SK-N-SH treated with all-trans-retinoic acid at 6 μM for 48 hours (cell line): ENCODE measurements at regions not wholly inside any gene's neighbourhood (a gene's known extent, or its start where the extent isn't known, plus 50 kb on each side); places are given as distances from the start of the nearest gene placed in this dataset.
"Not testable (repeated sequence)": the region's sequence is repeated elsewhere in the genome, so short reads cannot be mapped to it uniquely, and the experiment has no call there.

ENCODE experiments used
- ATAC-seq: fragments of 200-7000 bp; cut with Tn5 transposase; 3 replicates; pipeline ENCODE4 v1.9.1; 2020; ENCODE audit warnings: mild to moderate bottlenecking, moderate library complexity
- ARNTL ChIP-seq: fragments of 450-650 bp; formaldehyde crosslinking; IDR thresholded peaks from 2 replicates; pipeline ENCODE4 v1.5.0; 2020; ENCODE audit warnings: low read depth, mild to moderate bottlenecking, moderate library complexity, borderline replicate concordance
- BACH2 ChIP-seq: fragments of 250-450 bp; sonication (Bioruptor Pico); IDR thresholded peaks from 2 replicates; pipeline ENCODE4 v1.9.0; 2021; ENCODE audit warnings: mild to moderate bottlenecking, borderline replicate concordance
- CREB5 ChIP-seq: fragments of 250-450 bp; sonication (Bioruptor Pico); IDR thresholded peaks from 2 replicates; pipeline ENCODE4 v1.5.1; 2020; ENCODE audit warnings: low read depth, mild to moderate bottlenecking, moderate library complexity
- CSDC2 ChIP-seq: fragments of 250-450 bp; sonication (Bioruptor Pico); IDR thresholded peaks from 2 replicates; pipeline ENCODE4 v1.5.0; 2020; ENCODE audit warnings: mild to moderate bottlenecking, moderate library complexity
- ISL1 ChIP-seq: fragments of 250-450 bp; sonication (Bioruptor Pico); IDR thresholded peaks from 2 replicates; pipeline ENCODE4 v2.1.2; 2022; ENCODE audit warnings: mild to moderate bottlenecking, moderate library complexity
- OSR1 ChIP-seq: fragments of 250-450 bp; sonication (Bioruptor Pico); IDR thresholded peaks from 2 replicates; pipeline ENCODE4 v1.8.0; 2022; ENCODE audit warnings: moderate library complexity, mild to moderate bottlenecking, inconsistent platforms
- PATZ1 ChIP-seq: fragments of 250-450 bp; sonication (Bioruptor Pico); IDR thresholded peaks from 2 replicates; pipeline ENCODE4 v1.8.0; 2020; ENCODE audit warnings: mild to moderate bottlenecking, moderate library complexity, borderline replicate concordance
- POU6F1 ChIP-seq: fragments of 250-450 bp; sonication (Bioruptor Pico); IDR thresholded peaks from 2 replicates; pipeline ENCODE4 v1.8.0; 2021; ENCODE audit warnings: low read depth, mild to moderate bottlenecking, moderate library complexity, borderline replicate concordance
- PPARA ChIP-seq: fragments of 250-450 bp; sonication (Bioruptor Pico); IDR thresholded peaks from 2 replicates; pipeline ENCODE4 v1.5.0; 2020; ENCODE audit warnings: mild to moderate bottlenecking, borderline replicate concordance
- SNAI2 ChIP-seq: fragments of 250-450 bp; sonication (Bioruptor Pico); IDR thresholded peaks from 2 replicates; pipeline ENCODE4 v1.5.0; 2020; ENCODE audit warnings: mild to moderate bottlenecking, moderate library complexity
- TCF4 ChIP-seq: fragments of 250-450 bp; sonication (Bioruptor Pico); IDR thresholded peaks from 2 replicates; pipeline ENCODE4 v1.8.0; 2021; ENCODE audit warnings: mild to moderate bottlenecking, moderate library complexity, borderline replicate concordance
- TOX ChIP-seq: fragments of 250-450 bp; sonication (Bioruptor Pico); IDR thresholded peaks from 2 replicates; pipeline ENCODE4 v1.8.0; 2021; ENCODE audit warnings: mild to moderate bottlenecking, moderate library complexity, borderline replicate concordance
- ZFP3 ChIP-seq: fragments of 250-450 bp; sonication (Bioruptor Pico); IDR thresholded peaks from 2 replicates; pipeline ENCODE4 v1.5.0; 2020; ENCODE audit warnings: mild to moderate bottlenecking, moderate library complexity
- ZNF565 ChIP-seq: fragments of 450-650 bp; formaldehyde crosslinking; conservative IDR thresholded peaks from 2 replicates; pipeline ENCODE4 v1.5.0; 2020; ENCODE audit warnings: low read depth, mild to moderate bottlenecking, moderate library complexity
- ZNF70 ChIP-seq: fragments of 450-650 bp; formaldehyde crosslinking; IDR thresholded peaks from 2 replicates; pipeline ENCODE4 v1.5.0; 2020; ENCODE audit warnings: mild to moderate bottlenecking, moderate library complexity
- ZNF8 ChIP-seq: fragments of 450-650 bp; formaldehyde crosslinking; IDR thresholded peaks from 2 replicates; pipeline ENCODE4 v1.5.0; 2020; ENCODE audit warnings: mild to moderate bottlenecking, moderate library complexity
- TF ChIP-seq, protein P1 (sequence below): fragments of 250-450 bp; sonication (Bioruptor Pico); IDR thresholded peaks from 2 replicates; pipeline ENCODE4 v1.5.1; 2021; ENCODE audit warnings: mild to moderate bottlenecking, moderate library complexity
- TF ChIP-seq, protein P2 (sequence below): fragments of 250-450 bp; sonication (Bioruptor Pico); IDR thresholded peaks from 2 replicates; pipeline ENCODE4 v1.5.0; 2020; ENCODE audit warnings: mild to moderate bottlenecking, moderate library complexity

- ATAC-seq, result no peak
- TF ChIP-seq ZFP3 (CRISPR knock-in tag) (no peak), PATZ1 (CRISPR knock-in tag) (no peak), ISL1 (CRISPR knock-in tag) (no peak), POU6F1 (CRISPR knock-in tag) (no peak), PPARA (CRISPR knock-in tag) (no peak), CREB5 (CRISPR knock-in tag) (no peak), SNAI2 (CRISPR knock-in tag) (no peak), OSR1 (CRISPR knock-in tag) (no peak), CSDC2 (no peak)
- TF ChIP-seq, protein P1, sequence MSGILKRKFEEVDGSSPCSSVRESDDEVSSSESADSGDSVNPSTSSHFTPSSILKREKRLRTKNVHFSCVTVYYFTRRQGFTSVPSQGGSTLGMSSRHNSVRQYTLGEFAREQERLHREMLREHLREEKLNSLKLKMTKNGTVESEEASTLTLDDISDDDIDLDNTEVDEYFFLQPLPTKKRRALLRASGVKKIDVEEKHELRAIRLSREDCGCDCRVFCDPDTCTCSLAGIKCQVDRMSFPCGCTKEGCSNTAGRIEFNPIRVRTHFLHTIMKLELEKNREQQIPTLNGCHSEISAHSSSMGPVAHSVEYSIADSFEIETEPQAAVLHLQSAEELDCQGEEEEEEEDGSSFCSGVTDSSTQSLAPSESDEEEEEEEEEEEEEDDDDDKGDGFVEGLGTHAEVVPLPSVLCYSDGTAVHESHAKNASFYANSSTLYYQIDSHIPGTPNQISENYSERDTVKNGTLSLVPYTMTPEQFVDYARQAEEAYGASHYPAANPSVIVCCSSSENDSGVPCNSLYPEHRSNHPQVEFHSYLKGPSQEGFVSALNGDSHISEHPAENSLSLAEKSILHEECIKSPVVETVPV, result no peak
- TF ChIP-seq, all 23 proteins: peak for 0
Observed at GRCh38 chr11:90630176-90630575, 407.3 kb upstream of the CHORDC1 start.

- no peak for ATAC-seq
Observed at GRCh38 chr11:90629229-90629806, 406.5 kb upstream of the CHORDC1 start.

DNA sequence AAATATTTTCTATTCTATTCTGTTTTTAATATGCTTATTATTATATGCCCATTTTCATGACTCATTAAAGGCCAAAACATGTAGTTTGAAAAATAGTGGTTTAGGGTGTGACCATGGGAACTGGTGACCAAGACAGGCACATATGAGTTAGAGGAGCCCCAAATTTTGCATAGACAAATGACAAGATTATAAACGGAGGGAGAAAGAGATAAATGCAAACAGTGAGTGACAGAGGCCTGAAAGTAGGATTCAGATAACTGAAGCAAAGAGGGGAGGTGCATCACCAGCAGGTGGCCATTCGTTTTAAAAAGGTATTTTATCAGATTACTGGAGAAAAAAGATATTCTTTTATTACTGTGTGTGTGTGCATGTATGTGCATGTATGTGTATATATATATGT, 391.5 kb upstream of the CHORDC1 start:
- no peak for ATAC-seq
- TF ChIP-seq ZFP3 (CRISPR knock-in tag), result no peak
- no peak for TF ChIP-seq ZNF8 (CRISPR knock-in tag)
- TF ChIP-seq ARNTL (CRISPR knock-in tag), result no peak
- TF ChIP-seq, protein P2, sequence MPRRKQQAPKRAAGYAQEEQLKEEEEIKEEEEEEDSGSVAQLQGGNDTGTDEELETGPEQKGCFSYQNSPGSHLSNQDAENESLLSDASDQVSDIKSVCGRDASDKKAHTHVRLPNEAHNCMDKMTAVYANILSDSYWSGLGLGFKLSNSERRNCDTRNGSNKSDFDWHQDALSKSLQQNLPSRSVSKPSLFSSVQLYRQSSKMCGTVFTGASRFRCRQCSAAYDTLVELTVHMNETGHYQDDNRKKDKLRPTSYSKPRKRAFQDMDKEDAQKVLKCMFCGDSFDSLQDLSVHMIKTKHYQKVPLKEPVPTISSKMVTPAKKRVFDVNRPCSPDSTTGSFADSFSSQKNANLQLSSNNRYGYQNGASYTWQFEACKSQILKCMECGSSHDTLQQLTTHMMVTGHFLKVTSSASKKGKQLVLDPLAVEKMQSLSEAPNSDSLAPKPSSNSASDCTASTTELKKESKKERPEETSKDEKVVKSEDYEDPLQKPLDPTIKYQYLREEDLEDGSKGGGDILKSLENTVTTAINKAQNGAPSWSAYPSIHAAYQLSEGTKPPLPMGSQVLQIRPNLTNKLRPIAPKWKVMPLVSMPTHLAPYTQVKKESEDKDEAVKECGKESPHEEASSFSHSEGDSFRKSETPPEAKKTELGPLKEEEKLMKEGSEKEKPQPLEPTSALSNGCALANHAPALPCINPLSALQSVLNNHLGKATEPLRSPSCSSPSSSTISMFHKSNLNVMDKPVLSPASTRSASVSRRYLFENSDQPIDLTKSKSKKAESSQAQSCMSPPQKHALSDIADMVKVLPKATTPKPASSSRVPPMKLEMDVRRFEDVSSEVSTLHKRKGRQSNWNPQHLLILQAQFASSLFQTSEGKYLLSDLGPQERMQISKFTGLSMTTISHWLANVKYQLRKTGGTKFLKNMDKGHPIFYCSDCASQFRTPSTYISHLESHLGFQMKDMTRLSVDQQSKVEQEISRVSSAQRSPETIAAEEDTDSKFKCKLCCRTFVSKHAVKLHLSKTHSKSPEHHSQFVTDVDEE (CRISPR knock-in tag), result no peak
- no peak for TF ChIP-seq ISL1 (CRISPR knock-in tag)

More at GRCh38 chr11:90629229-90629806, 406.5 kb upstream of the CHORDC1 start:
- TF ChIP-seq BACH2 (CRISPR knock-in tag), result no peak
- no peak for TF ChIP-seq TOX (CRISPR knock-in tag)
- TF ChIP-seq TCF4, result no peak
- no peak for TF ChIP-seq CSDC2
- no peak for TF ChIP-seq OSR1 (CRISPR knock-in tag)
- no peak for TF ChIP-seq ARNTL (CRISPR knock-in tag)
- TF ChIP-seq ZFP3 (CRISPR knock-in tag), result no peak
- TF ChIP-seq PPARA (CRISPR knock-in tag), result no peak
- TF ChIP-seq ZNF565 (CRISPR knock-in tag), result no peak
- TF ChIP-seq CREB5 (CRISPR knock-in tag), result no peak
- no peak for TF ChIP-seq SNAI2 (CRISPR knock-in tag)
- no peak for TF ChIP-seq ZNF70 (CRISPR knock-in tag)

DNA sequence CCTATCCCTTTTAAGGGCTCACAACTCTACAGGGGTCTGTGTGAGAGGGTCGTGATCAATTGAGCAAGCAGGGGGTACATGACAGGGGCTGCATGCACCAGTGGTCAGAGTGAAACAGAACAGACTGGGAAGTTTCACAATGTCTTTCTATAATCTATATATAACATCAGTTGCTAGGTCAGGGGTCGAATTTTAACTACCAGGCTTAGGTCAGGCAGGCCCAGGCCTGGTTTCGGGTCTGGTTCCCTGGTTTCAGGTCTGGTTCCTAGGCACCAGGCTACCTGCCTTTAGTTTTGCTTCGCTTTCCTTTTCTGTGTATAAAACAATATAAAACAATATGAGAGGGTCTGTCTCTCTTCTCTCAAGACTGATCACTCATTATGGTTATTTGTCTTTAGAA, 390.2 kb upstream of the CHORDC1 start:
- not testable (repeated sequence) for ATAC-seq
